Stimulated activated CD4-positive, alpha-beta T cell treated with anti-CD3 and anti-CD28 coated beads, Interleukin-4, amount 100 ng/mL, for 4 hours (primary cell): ENCODE measurements at regions not wholly inside any gene's neighbourhood (a gene's known extent, or its start where the extent isn't known, plus 50 kb on each side); places are given as distances from the start of the nearest gene placed in this dataset.

Source experiments
- DNase-seq, 2 experiments: peaks; one replicate each; pipeline ENCODE4 v3.0.0-alpha.2; 2020

DNA sequence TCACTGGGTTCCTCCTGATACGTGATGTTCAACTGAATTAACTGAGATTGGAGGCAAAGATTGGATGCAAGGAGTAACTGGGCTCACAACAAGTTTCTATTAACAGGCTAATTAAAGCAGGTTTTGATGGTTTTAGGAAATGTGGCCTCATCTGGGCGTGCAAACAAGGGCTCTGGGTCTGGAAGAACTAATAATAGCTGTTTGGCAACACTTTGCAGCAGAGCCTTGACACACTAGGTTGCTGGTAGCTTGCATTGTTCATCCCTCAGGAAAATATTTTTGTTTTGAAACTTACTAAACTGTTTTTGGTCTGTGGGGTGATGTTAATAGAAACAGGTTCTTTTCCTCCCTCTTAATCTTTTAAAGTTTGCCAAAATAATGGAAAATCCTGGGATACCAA, 117.2 kb upstream of the CD93 start:
- no peak for DNase-seq

DNA sequence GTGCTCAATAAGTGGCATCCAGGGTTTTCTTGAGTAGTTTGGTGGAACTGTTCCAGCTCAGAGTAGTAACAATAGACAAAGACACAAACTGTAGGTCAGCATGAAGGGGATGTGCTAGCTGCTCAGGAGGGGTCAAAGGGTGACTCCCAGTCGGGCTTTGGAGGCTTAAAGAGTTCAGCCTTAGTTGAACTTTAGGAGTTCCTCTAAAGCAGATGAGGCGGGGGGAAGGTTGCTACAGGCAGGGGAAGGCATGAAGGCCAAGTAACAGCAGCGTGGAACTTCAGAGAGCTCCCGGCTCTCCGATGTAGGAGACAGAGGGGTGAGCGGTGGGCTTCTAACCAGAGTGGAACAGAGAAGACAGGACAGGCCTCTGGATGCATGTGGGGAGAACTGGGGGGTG, 115.5 kb upstream of the CD93 start:
- DNase-seq, result no peak

DNA sequence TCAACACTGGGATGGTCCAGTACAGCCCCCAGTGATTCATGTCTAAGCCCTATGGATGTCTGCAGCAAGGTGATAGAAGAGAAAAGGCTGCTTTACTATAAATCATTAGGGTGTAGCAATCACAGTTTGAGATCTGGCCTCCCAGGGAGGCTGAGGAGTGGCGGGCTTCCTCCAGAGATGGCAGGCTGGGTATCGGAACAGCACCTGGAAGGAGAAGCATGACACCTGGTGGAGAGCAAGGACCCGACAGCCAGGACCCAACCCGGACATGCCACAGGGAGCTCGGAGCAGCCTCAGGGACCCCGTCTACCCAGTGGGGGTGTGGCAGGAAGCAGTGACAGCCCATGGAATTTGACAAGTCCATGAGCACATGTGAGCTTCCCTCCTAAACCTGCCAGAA, 114.8 kb upstream of the CD93 start:
- no peak for DNase-seq

DNA sequence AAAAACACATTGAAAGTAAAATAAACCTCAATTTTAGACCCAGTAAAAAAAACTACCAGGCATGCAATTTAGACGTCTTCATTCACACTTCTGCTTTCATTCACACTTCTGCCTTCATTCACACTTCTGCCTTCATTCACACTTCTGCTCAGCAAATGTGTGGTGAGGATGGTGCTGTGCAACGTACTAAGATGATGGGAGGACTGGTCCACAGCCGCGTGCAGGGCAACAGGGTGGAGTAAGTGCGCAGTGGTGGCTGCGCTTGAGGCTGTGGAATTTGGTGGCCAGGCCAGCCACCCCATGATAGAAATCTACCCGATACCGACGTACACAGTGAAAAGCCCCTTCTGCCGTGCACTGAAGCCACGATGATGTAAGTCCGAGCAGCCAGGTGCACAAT, 114.3 kb upstream of the CD93 start:
- DNase-seq, result no peak

DNA sequence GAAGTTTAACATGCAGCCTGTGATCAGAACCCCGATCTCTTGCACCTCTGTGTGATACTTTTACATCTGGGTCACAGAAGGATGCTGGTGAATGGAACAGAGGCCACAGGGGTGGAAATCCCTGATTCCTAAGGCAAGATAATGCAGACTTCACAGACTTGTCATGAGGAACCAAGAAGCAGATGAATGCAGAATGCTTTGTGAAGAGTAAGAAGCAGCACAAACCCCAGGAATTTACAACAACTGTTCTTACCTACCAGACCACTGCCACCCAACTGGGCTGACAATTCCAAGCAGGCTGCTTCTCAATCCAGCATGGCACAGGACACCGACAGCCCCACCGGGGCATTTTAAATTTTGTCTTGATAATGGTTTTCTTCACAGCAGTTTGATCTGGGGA, 113.2 kb upstream of the CD93 start:
- no peak for DNase-seq

DNA sequence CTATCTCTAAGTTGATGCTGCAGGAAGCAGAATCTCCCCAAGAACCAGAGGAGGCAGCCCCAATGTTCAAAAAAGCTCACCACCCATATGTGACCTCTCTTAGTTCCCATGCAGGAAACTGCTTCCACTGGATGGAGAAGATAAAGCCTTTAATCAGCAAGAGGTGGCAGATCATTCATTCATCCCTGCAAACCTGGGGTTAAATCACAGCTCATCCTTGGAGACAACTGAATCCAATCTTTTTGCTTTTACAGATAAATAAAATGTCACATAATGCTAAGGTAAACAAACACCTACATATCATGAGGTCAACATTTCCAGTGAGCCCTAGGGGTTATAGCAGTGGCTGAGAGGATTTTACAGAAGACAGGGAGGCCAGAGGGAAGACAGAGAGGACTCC, 112.7 kb upstream of the CD93 start:
- DNase-seq, result no peak

DNA sequence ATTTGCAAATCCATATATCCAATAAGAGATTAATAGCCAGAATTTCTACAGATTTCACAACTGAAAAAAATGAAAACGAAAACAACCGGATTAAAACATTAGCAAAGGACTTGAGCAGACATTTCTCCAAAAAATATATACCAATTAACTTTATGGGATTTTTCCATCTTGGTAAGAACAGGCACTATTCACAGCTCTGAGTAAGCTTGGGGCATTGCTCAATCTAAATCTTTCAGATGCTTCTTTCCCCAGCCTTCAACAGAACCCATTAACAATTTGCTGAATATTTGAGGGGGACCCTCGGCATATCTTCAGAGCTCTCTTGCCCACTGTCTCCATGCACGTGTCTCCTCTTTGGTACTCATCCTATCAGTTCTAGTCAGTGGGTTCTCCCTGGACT, 111.7 kb upstream of the CD93 start:
- DNase-seq, result no peak

DNA sequence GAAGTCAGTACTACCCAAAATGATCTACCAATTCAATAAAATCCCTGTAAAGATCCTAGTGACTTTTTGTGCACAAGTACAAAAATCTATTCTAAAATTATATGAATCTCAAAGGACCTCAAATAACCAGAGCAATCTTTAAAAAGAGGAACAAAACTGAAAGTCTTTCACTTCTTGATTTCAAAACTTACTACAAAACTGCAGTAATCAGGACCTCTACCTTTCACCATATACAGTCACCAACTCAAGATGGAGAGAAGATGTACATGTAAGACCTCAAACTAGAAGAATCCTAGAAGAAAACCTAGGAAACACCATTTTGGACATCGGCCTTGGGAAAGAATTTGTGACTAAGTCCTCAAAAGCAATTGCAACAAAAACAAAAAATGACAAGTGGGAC, 109.5 kb upstream of the CD93 start:
- DNase-seq, result no peak

DNA sequence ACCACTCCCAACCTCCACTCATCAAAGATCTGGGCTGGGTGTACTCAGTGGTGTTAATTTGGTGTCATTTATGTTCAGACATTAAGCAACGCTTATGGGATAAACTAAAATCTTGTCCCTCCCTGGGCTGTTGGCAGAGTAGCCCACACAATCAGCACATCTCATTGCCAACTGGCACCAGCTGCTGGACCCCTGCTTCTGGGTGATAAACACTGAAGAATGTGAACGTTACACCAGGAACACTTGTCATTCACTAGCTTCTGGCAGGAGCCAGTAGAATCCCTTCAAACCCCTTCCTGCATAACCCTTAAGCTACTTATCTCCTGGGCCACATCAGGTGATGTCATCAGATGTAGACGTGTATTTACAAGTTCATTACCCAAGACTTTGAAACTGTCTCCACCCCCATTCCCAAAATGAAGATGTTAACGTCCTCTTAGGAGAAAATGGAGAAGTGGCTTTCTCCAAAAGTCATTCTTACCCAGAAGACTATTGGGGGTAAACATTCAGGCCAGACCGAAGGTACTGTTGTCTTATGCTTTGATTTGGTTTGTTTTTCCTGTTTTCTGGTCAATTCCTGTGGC, 107.8 kb upstream of the CD93 start:
- no peak for DNase-seq

DNA sequence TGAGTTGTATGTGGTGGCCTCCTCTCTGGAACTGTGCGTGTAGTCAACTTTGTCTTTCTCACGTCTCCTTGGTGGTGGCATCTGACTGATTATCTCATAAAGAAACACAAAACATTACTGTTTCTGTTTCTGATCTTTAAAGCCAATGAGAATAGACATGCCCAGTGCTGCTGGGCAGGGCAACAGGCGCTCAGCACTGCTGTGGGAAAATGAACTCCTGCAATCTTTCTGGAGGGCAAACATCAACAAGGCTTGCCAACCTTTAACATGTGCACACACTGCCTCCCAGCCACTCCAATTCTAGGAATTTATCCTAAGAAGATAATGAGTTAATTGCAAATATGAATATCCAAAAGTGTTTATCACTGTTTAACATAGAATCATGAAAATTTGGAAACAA, 106.3 kb upstream of the CD93 start:
- no peak for DNase-seq

DNA sequence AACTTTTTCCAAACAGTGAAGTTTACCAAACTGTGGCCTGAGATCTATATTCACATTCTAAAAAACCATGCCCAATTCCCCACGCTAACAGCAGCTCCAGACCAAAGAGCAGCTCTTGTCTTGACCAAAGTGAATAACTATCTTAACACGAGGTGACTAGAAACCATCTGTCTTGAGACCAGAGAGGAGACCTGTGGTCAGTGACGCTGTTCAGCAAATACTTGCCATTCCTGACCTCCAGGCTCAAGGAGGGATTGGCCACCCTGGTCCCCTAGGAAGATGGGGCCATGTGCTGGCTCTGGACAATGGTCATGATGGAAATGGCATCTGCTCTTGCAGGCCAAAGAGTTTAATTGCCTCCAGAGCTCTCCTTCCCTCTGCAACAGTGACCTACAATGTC, 104.4 kb upstream of the CD93 start:
- DNase-seq, result no peak

DNA sequence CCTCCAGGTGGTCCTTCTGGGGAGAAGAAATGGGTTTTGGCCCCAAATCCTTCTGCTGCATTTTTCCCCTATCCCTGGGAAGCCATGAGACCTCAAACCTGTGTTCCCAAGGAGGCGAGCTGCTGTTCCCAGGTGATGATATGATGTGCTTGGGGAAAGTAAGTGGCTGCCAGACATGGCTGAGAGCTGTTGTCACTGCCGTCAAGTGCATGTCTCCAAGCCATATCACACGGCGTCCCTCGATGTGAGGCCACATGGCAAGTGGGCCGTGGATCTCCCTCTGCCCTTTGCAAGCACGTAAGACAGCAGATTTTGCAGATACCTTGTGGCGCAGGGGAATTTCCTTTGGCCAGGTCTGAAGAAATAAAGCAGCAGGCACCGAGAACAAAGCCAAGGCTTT, 103.7 kb upstream of the CD93 start:
- DNase-seq, result no peak

DNA sequence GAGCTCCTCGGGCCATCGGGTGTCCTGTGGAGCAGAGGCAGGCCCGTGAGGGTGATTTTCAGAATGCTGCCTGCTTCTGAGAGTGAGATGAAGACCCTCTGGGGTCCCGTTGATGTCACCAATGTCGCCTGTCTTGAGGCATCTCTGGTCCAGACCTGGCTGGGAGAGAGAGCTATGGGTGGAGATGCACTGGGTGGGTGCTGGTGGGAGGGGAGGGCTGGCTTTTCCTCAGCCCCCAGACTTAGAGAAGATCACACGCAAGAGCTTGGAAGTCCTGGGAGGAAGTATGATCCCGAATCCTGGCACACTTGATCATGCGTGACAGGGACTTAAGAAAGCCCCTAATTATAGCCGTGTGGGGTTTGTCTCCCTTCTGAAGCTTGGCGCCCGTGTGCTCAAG, 103.2 kb upstream of the CD93 start:
- no peak for DNase-seq

DNA sequence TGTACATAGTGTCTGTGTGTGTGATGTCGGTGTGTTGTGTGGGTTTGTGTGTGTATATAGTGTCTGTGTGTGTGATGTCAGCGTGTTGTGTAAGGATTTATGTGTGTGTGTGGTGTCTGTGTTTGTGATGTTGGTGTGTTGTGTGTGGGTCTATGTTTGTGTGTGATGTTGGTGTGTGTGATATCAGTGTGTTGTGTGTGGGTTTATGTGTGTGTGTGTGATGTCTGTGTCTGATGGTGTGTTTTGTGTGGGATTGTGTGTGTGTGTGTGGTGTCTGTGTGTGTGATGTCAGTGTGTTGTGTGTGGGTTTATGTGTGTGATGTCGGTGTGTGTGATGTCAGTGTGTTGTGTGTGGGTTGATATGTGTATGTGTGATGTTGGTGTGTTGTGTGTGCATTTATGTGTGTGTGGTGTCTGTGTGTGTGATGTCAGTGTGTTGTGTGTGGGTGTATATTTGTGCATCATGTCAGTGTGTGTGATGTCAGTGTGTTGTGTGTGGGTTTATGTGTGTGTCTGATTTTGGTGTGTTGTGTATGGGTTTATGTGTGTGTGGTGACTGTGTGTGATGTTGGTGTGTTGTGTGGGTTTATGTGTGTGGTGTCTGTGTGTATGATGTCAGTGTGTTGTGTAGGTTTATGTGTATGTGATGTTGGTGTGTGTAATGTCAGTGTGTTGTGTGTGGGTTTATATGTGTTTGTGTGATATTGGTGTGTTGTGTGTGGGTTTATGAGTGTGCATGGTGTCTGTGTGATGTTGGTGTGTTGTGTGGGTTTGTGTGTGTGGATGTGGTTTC, 102.4 kb upstream of the CD93 start:
- DNase-seq, result no peak

DNA sequence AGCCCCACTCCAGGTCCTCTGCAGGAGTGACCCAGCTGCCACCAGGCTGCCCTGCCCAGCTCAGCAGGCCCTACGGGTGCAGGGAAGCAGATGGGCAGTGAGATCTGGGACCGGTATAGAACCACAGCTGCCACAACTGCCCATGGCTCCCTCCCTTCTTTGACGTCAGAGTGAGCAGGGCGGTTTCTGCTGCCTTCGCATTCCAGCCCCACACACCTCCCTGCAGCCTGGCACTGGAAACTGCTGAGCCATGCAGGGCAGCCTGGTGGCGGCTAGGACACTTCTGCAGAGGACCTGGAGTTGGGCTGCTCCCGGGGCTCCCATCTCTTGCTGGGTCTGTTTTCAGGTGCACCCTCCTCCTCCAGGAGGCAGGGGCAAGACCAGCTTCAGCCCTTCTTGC, 101.6 kb upstream of the CD93 start:
- no peak for DNase-seq

DNA sequence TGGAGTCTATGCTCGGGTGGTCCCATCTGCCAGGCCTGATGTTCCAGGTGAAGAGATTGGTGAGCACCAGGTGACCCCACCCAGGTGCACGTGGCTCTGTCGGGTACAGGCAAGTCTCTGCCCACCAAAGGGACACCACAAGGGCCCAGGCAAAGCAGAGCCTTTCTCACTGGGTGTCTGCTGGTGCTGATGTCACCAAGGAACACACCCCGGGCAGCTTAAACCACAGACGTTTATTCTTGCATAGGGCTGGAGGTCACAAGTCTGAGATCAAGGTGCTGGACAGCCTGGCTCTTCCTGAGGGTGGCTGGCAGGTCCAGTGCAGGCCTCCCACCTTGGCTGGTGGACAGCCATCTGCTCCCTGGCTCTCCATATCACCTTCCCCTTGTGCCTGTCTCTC, 100.7 kb upstream of the CD93 start:
- no peak for DNase-seq

DNA sequence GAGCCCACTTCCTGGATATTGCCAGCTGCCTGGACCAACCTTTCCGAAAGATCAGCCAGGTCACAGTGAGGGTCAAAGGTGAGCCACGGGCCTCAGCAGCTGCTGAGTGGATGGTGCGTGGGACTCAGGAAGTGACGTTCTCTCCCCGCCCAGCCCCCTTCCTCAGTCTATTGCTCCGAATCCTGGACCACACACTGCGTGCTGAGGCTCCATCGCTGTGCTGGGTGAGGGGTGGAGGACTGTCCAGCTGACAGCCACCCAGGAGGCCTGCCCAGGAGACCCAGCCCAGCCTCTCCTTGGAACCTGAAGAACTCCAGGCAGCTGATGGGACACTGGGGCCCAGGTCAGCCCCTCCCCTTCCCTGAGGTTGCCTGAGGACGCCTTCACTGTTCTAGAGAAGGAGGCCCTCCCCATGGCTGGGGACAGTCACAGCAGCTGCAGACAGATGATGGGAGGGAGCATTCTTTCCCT, 94.4 kb upstream of the CD93 start:
- DNase-seq, result no peak

DNA sequence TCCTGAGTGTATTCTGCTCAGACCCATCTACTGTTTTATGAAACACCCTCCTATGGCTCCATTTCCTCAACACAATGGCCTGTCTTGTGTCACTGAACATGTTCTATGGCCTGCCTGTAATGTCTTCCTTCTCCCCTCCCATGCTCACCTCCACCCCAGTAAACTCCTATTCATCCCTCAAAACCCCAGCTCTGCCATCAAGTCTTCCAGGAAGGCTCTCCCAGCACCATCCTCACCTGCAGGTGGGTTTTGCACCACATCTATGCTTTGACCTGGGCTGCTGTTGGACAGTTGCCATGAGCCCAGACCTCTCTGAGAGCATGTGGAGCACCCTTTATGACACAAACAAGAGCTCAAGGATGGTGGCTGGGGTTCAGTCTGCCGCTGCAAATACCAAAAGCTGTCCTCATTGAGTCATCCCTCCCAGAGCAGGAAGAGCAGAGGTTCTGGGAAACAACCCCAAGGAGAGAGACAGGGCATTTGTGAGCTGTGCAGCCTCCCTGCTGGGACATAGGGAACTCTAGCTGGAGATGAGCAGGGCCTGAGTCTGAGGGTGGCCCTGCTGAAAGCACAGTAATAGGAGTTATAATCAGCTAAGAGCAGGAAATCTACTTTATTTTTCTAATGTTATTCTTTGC, 93.8 kb upstream of the CD93 start:
- DNase-seq, result no peak

DNA sequence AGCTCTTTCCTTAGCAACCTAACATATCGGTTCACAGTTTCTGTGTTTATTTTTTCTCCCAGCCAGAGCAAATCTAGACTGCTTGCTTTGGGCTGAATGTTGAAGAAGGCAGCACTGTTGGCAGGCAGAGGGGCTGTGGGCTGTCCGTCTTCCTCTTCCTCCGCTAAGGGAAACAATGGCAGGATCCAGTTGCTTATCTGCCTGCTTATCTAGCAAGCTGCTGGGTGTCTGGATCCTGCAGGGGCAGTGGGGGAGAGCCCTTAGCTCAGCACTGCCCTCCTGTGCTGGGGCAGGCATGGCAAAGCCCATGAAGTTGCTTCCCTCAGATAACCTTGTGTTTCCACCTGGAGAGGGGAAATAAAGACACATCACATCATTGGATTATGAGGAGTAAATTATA, 92.7 kb upstream of the CD93 start:
- DNase-seq, result no peak

DNA sequence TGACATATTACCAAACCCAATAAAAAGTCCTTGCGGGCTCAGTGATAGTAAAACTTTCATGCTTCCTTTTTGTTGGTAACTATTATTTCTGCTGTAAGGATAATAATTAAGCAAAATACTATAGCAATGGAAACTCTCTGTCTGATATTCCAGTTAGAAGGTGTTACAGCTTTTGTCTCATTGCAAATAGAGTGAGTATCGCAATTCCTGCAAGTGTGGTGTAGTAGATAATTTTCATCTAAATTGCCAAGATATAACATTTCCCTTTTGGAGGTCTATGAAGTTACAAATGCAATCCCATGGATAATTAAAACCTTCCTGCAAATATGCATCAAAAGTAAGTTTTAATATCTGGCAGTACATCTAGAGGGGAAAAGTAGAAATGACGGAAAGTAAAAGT, 88.7 kb upstream of the CD93 start:
- DNase-seq, result no peak

DNA sequence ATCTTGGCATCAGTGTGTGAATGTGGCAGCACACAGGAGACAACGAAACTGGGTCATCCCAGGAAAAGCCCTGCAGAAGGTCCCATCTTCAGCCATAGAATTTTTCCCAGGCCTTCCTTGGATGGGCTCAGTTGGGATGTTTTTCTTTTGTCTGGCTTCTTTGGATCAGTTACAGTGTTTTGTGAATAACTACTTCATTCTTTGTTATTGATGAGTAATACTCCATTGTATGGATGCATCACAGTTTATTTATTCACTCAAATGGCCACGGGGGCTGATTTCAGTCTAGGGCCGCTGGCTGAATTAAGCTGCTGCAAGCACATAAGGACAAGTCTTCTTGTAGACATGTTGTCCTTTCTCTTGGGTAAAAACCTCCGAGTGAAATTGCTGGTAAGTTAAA, 81.3 kb upstream of the CD93 start:
- DNase-seq, result no peak

DNA sequence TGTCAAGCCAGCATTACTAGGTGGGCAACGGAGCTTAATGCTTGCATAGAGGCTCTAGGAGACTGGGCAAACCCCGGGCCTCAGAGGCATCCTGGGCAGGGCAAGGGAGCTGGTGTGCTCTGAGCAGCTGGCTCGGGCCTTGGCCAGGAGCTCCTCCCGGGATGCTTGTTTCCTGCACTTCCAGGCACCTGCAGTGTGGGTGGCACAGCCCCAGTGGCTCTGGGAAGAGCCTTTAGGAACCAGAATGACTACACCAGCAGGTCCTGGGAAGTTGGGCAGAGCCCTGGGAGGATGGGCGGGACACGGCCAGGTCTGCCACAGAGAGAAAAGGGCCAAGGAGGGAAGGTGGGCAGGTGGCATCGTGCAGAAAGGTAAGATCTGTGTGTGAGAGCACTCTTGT, 80.4 kb upstream of the CD93 start:
- DNase-seq, result no peak

DNA sequence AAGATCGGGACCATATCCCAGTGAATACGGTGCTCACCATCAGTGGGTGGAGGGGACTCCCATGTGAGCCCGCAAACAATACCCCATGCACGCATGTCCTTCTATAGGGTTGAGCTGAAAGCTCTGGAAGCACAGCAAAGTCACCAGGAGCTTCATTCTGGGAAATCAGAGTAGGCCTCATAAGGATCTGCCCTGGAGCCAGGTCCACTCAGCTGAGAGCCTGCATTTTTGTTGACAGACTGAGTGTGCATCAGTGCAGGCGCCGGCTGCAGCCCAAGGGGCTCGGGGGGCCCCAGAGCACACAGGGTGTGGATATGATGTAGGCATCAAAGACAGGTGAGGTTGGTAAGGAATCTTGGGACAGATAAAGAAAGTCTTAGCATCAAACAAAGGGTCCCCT, 79.8 kb upstream of the CD93 start:
- DNase-seq, result no peak

DNA sequence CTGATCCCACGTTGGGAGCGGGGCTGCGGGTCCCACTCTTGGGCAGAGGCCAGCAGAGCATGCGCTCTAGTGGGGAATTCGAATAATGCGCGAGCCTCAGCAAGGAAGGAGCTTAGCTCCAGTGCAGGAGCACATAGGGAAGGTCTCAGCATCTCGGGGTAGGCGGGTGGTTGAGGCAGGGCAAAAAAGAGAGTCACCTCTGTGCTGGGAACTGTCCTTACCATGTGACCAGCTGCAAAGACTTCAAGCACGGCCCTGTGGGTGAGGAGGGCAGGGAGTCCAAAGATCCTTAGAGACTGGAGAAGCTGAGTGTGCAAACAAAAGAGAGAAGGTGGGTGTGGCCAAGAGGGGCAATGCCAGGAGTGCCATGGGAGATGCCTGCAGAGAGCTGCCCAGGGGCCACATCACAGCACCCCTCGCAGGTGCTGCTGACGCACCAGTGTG, 79.2 kb upstream of the CD93 start:
- DNase-seq, result no peak
